Transverse colon (tissue), 4 donors: ENCODE measurements at regions not wholly inside any gene's neighbourhood (a gene's known extent, or its start where the extent isn't known, plus 50 kb on each side); places are given as distances from the start of the nearest gene placed in this dataset.

Experiments
- DNase-seq: peaks from one replicate; pipeline ENCODE4 v3.0.0-alpha.2; 2019
- H3K27ac ChIP-seq, 4 donors: fragments of 200-600 bp; sonication (generic); 2 replicates each; pipeline ENCODE4 v1.5.1; 2016 to 2018; ENCODE audit warnings: inconsistent platforms in 4 of 4
- H3K27me3 ChIP-seq: fragments of 200-600 bp; sonication (generic); 2 replicates; pipeline ENCODE4 v1.5.1; 2017; ENCODE audit warnings: inconsistent platforms
- H3K36me3 ChIP-seq, 4 donors: fragments of 200-600 bp; sonication (generic); 2 replicates each; pipeline ENCODE4 v1.5.1; 2017 to 2019; ENCODE audit warnings: inconsistent platforms in 4 of 4
- H3K4me1 ChIP-seq, 4 donors: fragments of 200-600 bp; sonication (generic); 2 replicates each; pipeline ENCODE4 v1.5.1; 2017 to 2020; ENCODE audit warnings: inconsistent platforms in 4 of 4
- H3K4me3 ChIP-seq, 4 donors: fragments of 200-600 bp; sonication (generic); 1 replicate in 1 of 4; 2 replicates in 3 of 4; pipeline versions ENCODE4 v1.5.1 to v1.6.1; 2017 to 2019; ENCODE audit warnings: inconsistent platforms in 4 of 4
- H3K9me3 ChIP-seq, 2 donors: fragments of 200-600 bp; sonication (generic); 2 replicates each; pipeline ENCODE4 v1.5.1; 2017 to 2019; ENCODE audit warnings: inconsistent platforms in 2 of 2
- CTCF ChIP-seq, 5 experiments: fragments of 200-600 bp in 3 of 5; fragments of 450-650 bp in 2 of 5; sonication (generic) in 3 of 5; IDR thresholded peaks; 1 replicate in 2 of 5; 2 replicates in 3 of 5; pipeline ENCODE4 v1.5.1; 2016 to 2017; ENCODE audit warnings: antibody characterized with exemption in 5 of 5, inconsistent platforms in 3 of 5, mild to moderate bottlenecking in 2 of 5, moderate library complexity in 1 of 5
- EP300 ChIP-seq: sonication (generic); formaldehyde crosslinking; IDR thresholded peaks from one replicate; pipeline ENCODE4 v1.6.1; 2017; ENCODE audit warnings: antibody characterized with exemption, low read depth
- POLR2A ChIP-seq: fragments of 450-650 bp; IDR thresholded peaks from one replicate; pipeline ENCODE4 v1.6.1; 2016; ENCODE audit warnings: antibody characterized with exemption, mild to moderate bottlenecking, moderate library complexity
- POLR2AphosphoS5 ChIP-seq, 3 donors: sonication (generic); formaldehyde crosslinking; IDR thresholded peaks; one replicate each; pipeline ENCODE4 v1.6.1; 2016; ENCODE audit warnings: antibody characterized with exemption in 3 of 3
- whole genome bisulfite sequencing, 2 donors: methylation state at CpG; one replicate each; pipeline ENCODE4 v1.1.5; 2018; ENCODE audit warnings: low coverage in 1 of 2; 5-methylcytosine and 5-hydroxymethylcytosine counted together
- in situ Hi-C, 4 donors: fragments of 200-750 bp; cut with MboI; loops; one replicate each; pipeline versions ENCODE4 v1.15.0 to v1.15.1; 2017; ENCODE audit warnings: low sequenced_read_pairs in 3 of 4, low pct_ligation_motif_present in 1 of 4, low pct_unique_long_range_greater_than_20kb in 1 of 4
- intact Hi-C: fragments of 100-400 bp; cut with DNase I; formaldehyde crosslinking; loops from one replicate; pipeline ENCODE4 v1.15.1; 2023; ENCODE audit warnings: low total_unique reads

- in situ Hi-C loops, result no loop called here
These were observed 402.2 kb upstream of the USP15 start for GRCh38 chr12:61857968-61858367.

GRCh38 chr12:61860451-61860850, 399.8 kb upstream of the USP15 start:
- Histone ChIP-seq H3K4me1 (no peaks in the 10 kb centered on the region), H3K27ac (no peak overlapping the region), H3K9me3 (no peaks in the 10 kb centered on the region), H3K36me3 (no peaks in the 10 kb centered on the region), H3K4me3 (no peak overlapping the region), H3K27me3 (no peaks in the 10 kb centered on the region)
- no peak for TF ChIP-seq POLR2AphosphoS5 (IDR thresholded peaks at IDR 0.05)
- no peak for TF ChIP-seq CTCF (IDR thresholded peaks at IDR 0.05)
- no peak for TF ChIP-seq POLR2A
- TF ChIP-seq EP300, result no peak
- no peak for DNase-seq
- intact Hi-C loops (no loop called here), in situ Hi-C loops (no loop called here)

More at GRCh38 chr12:61857968-61858367, 402.2 kb upstream of the USP15 start:
- intact Hi-C loops, result no loop called here
- no peaks in the 10 kb centered on the region for H3K36me3 ChIP-seq
- no peak for DNase-seq
- TF ChIP-seq POLR2A (no peak), POLR2AphosphoS5 (IDR thresholded peaks at IDR 0.05) (no peak), CTCF (IDR thresholded peaks at IDR 0.05) (no peak), EP300 (no peak)
- H3K27ac ChIP-seq, result no peak overlapping the region
- no peak overlapping the region for H3K4me3 ChIP-seq
- WGBS, 2 donors, result 50 to 53% methylated on average over 1 to 2 of the region's 2 CpGs
- H3K9me3 ChIP-seq, result peaks cover 0 to 3% of the 10 kb centered on the region in 2 donors
- H3K27me3 ChIP-seq, result no peaks in the 10 kb centered on the region
- no peaks in the 10 kb centered on the region for H3K4me1 ChIP-seq

GRCh38 chr12:61862986-61863385, 397.2 kb upstream of the USP15 start:
- Histone ChIP-seq H3K36me3 (no peaks in the 10 kb centered on the region), H3K9me3 (no peaks in the 10 kb centered on the region), H3K4me3 (no peak overlapping the region), H3K27me3 (no peaks in the 10 kb centered on the region), H3K4me1 (no peaks in the 10 kb centered on the region), H3K27ac (no peak overlapping the region)
- no peak for TF ChIP-seq EP300
- TF ChIP-seq CTCF (IDR thresholded peaks at IDR 0.05), result no peak
- TF ChIP-seq POLR2A, result no peak
- TF ChIP-seq POLR2AphosphoS5 (IDR thresholded peaks at IDR 0.05), result no peak
- 71 to 94% methylated on average over 2 of the region's 2 CpGs for WGBS, 2 donors
- intact Hi-C loops, result no loop called here
- no peak for DNase-seq
- in situ Hi-C loops, result no loop called here

- DNase-seq, result no peak
- H3K27me3 ChIP-seq, result no peaks in the 10 kb centered on the region
- in situ Hi-C loops, result no loop called here
These were observed 396.4 kb upstream of the USP15 start for GRCh38 chr12:61863811-61864210.

More at GRCh38 chr12:61863811-61864210, 396.4 kb upstream of the USP15 start:
- TF ChIP-seq POLR2A, result no peak
- no peak for TF ChIP-seq EP300
- TF ChIP-seq POLR2AphosphoS5 (IDR thresholded peaks at IDR 0.05), result no peak
- TF ChIP-seq CTCF (IDR thresholded peaks at IDR 0.05), result no peak
- H3K36me3 ChIP-seq, result no peaks in the 10 kb centered on the region
- H3K9me3 ChIP-seq, result no peaks in the 10 kb centered on the region
- no peak overlapping the region for H3K27ac ChIP-seq
- intact Hi-C loops, result no loop called here
- 67 to 77% methylated on average over 5 to 6 of the region's 6 CpGs for WGBS, 2 donors
- H3K4me3 ChIP-seq, result no peak overlapping the region
- H3K4me1 ChIP-seq, result no peaks in the 10 kb centered on the region
